ENCODE measurements at regions not wholly inside any gene's neighbourhood (a gene's known extent, or its start where the extent isn't known, plus 50 kb on each side); places are given as distances from the start of the nearest gene placed in this dataset.

DNA sequence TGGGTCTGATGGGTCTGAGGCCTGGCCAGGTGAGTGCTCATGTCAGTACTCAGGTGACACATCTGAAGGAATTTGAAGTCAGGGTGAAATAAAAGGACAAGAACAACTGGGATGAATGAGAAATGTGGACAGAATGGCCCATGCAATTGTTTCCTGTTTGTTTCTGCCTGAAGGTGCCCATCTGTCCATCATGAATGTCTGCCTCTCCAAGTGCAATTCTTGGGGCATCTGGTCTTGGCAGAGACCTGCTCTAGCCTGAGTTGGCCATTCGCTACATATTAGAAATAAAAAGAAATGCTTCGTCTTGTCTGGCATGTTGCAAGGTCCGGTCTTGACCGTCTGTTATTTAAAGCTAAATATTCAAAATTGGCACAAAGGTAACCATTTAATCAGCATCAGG is 142.0 kb upstream of the AGBL1 start:
- H2AFZ ChIP-seq (ENCODE audit: low read length), result no peak overlapping the region
- no peaks in the 10 kb centered on the region for H3K9me3 ChIP-seq (ENCODE audit: insufficient read depth, low read depth, low read length)

DNA sequence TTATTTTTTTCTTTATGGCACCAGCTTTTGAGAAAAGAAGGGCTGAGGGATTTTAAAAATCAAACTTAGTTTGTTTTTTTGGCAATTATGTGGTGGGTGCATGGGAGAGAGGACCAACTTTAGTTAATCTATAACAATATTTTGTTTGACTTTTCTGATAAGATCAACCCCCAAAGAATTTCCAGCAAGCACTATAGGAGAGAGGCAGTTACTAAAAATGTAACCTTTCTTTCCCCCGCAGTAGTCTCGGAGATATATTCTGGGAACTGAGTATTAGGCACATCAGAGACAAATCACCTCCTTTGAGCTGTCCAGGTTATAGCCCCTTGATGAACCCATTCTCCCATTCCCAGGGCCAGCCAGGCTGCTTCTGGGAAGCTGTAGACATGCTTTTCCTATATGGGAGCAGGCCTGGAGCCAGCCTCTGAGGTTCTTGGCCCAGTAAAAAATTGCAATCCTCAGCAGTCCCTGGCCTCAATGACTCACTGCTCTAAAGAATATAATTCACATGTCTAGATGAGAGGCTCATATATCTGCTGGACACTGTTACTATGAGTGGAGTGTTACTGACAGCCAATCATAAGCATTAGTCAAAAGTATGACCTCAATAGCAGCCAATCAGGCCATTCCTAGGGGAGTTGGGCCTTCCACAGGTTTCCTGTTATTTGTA is 138.3 kb upstream of the AGBL1 start:
- no peaks in the 10 kb centered on the region for H3K4me1 ChIP-seq (ENCODE audit: insufficient read depth, low read length, poor library complexity, severe bottlenecking)
- H3K9me3 ChIP-seq (ENCODE audit: insufficient read depth, low read depth, low read length), result no peaks in the 10 kb centered on the region
- no peak overlapping the region for H3K4me2 ChIP-seq (ENCODE audit: low read depth, low read length, poor library complexity, severe bottlenecking)
- no peaks in the 10 kb centered on the region for H4K20me1 ChIP-seq (ENCODE audit: insufficient read depth, low read length, poor library complexity, severe bottlenecking)
- no peaks in the 10 kb centered on the region for H3K36me3 ChIP-seq (ENCODE audit: insufficient read depth, low read length)
- no peaks in the 10 kb centered on the region for H3K79me2 ChIP-seq (ENCODE audit: insufficient read depth, low read length)
- H2AFZ ChIP-seq (ENCODE audit: low read length), result no peak overlapping the region
- H3K9ac ChIP-seq (ENCODE audit: low read depth, low read length, poor library complexity, severe bottlenecking), result no peak overlapping the region
- H3K9me2 ChIP-seq (replicated peaks; ENCODE audit: low read depth, low read length), result no peaks in the 10 kb centered on the region
- H3K4me3 ChIP-seq (ENCODE audit: low read length, poor library complexity, severe bottlenecking), result no peak overlapping the region
- H3K27me3 ChIP-seq (ENCODE audit: insufficient read depth, low read length, poor library complexity, severe bottlenecking), result no peaks in the 10 kb centered on the region
- no peak for TF ChIP-seq EZH2phosphoT487 (IDR thresholded peaks at IDR 0.05; ENCODE audit: borderline replicate concordance)
- TF ChIP-seq, protein P1, sequence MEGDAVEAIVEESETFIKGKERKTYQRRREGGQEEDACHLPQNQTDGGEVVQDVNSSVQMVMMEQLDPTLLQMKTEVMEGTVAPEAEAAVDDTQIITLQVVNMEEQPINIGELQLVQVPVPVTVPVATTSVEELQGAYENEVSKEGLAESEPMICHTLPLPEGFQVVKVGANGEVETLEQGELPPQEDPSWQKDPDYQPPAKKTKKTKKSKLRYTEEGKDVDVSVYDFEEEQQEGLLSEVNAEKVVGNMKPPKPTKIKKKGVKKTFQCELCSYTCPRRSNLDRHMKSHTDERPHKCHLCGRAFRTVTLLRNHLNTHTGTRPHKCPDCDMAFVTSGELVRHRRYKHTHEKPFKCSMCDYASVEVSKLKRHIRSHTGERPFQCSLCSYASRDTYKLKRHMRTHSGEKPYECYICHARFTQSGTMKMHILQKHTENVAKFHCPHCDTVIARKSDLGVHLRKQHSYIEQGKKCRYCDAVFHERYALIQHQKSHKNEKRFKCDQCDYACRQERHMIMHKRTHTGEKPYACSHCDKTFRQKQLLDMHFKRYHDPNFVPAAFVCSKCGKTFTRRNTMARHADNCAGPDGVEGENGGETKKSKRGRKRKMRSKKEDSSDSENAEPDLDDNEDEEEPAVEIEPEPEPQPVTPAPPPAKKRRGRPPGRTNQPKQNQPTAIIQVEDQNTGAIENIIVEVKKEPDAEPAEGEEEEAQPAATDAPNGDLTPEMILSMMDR (conservative IDR thresholded peaks at IDR 0.05; ENCODE audit: low read length), result no peak
- H3F3A ChIP-seq (ENCODE audit: low read depth), result no peaks in the 10 kb centered on the region

More for the DNA sequence above, 142.0 kb upstream of the AGBL1 start:
- Histone ChIP-seq H3K9me2 (replicated peaks; ENCODE audit: low read depth, low read length) (no peaks in the 10 kb centered on the region), H3F3A (ENCODE audit: low read depth) (no peaks in the 10 kb centered on the region), H3K27me3 (ENCODE audit: insufficient read depth, low read length, poor library complexity, severe bottlenecking) (no peaks in the 10 kb centered on the region), H3K4me2 (ENCODE audit: low read depth, low read length, poor library complexity, severe bottlenecking) (no peak overlapping the region), H3K9ac (ENCODE audit: low read depth, low read length, poor library complexity, severe bottlenecking) (no peak overlapping the region), H3K79me2 (ENCODE audit: insufficient read depth, low read length) (no peaks in the 10 kb centered on the region), H3K4me1 (ENCODE audit: insufficient read depth, low read length, poor library complexity, severe bottlenecking) (no peaks in the 10 kb centered on the region), H4K20me1 (ENCODE audit: insufficient read depth, low read length, poor library complexity, severe bottlenecking) (no peaks in the 10 kb centered on the region), H3K4me3 (ENCODE audit: low read length, poor library complexity, severe bottlenecking) (no peak overlapping the region), H3K36me3 (ENCODE audit: insufficient read depth, low read length) (no peaks in the 10 kb centered on the region)
- TF ChIP-seq EZH2phosphoT487 (IDR thresholded peaks at IDR 0.05; ENCODE audit: borderline replicate concordance), result no peak
- TF ChIP-seq, protein P1 (conservative IDR thresholded peaks at IDR 0.05; ENCODE audit: low read length), result no peak

GRCh38 chr15:85942632-85943031 is 137.0 kb upstream of the AGBL1 start:
- Histone ChIP-seq H4K20me1 (ENCODE audit: insufficient read depth, low read length, poor library complexity, severe bottlenecking) (no peaks in the 10 kb centered on the region), H3K4me2 (ENCODE audit: low read depth, low read length, poor library complexity, severe bottlenecking) (no peak overlapping the region), H3K27me3 (ENCODE audit: insufficient read depth, low read length, poor library complexity, severe bottlenecking) (no peaks in the 10 kb centered on the region), H3F3A (ENCODE audit: low read depth) (no peaks in the 10 kb centered on the region), H3K9ac (ENCODE audit: low read depth, low read length, poor library complexity, severe bottlenecking) (no peak overlapping the region), H3K79me2 (ENCODE audit: insufficient read depth, low read length) (no peaks in the 10 kb centered on the region), H3K9me3 (ENCODE audit: insufficient read depth, low read depth, low read length) (no peaks in the 10 kb centered on the region), H3K4me1 (ENCODE audit: insufficient read depth, low read length, poor library complexity, severe bottlenecking) (no peaks in the 10 kb centered on the region), H3K4me3 (ENCODE audit: low read length, poor library complexity, severe bottlenecking) (no peak overlapping the region), H2AFZ (ENCODE audit: low read length) (no peak overlapping the region), H3K9me2 (replicated peaks; ENCODE audit: low read depth, low read length) (no peaks in the 10 kb centered on the region), H3K36me3 (ENCODE audit: insufficient read depth, low read length) (no peaks in the 10 kb centered on the region)
- TF ChIP-seq EZH2phosphoT487 (IDR thresholded peaks at IDR 0.05; ENCODE audit: borderline replicate concordance), result no peak
- TF ChIP-seq, protein P1 (conservative IDR thresholded peaks at IDR 0.05; ENCODE audit: low read length), result no peak

Measured in Loucy (cell line).